ENCODE measurements at regions not wholly inside any gene's neighbourhood (a gene's known extent, or its start where the extent isn't known, plus 50 kb on each side); places are given as distances from the start of the nearest gene placed in this dataset.

DNA sequence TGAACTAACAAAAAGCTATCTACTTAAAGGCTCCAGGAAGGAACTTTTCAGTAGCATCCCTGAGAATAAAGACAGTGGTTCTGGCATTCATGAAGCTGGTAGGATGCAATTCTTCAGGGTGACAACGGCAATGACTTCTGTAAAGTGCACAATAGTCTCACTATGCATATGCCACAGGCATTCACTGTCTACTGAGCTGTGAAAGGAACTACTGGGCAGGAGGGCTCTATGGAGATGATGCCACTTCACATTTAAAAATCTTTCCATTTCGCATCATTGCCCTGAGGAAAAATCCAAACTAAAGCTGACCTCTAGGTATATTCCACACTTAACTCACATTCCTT lies 2020.6 kb upstream of the PCDH20 start:
- TF ChIP-seq ISL1 (CRISPR knock-in tag; IDR thresholded peaks at IDR 0.05): no peak
- no peak for TF ChIP-seq OSR1 (CRISPR knock-in tag; IDR thresholded peaks at IDR 0.05)
- TF ChIP-seq, protein P1, sequence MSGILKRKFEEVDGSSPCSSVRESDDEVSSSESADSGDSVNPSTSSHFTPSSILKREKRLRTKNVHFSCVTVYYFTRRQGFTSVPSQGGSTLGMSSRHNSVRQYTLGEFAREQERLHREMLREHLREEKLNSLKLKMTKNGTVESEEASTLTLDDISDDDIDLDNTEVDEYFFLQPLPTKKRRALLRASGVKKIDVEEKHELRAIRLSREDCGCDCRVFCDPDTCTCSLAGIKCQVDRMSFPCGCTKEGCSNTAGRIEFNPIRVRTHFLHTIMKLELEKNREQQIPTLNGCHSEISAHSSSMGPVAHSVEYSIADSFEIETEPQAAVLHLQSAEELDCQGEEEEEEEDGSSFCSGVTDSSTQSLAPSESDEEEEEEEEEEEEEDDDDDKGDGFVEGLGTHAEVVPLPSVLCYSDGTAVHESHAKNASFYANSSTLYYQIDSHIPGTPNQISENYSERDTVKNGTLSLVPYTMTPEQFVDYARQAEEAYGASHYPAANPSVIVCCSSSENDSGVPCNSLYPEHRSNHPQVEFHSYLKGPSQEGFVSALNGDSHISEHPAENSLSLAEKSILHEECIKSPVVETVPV (CRISPR knock-in tag; IDR thresholded peaks at IDR 0.05): no peak
- no peak for ATAC-seq

DNA sequence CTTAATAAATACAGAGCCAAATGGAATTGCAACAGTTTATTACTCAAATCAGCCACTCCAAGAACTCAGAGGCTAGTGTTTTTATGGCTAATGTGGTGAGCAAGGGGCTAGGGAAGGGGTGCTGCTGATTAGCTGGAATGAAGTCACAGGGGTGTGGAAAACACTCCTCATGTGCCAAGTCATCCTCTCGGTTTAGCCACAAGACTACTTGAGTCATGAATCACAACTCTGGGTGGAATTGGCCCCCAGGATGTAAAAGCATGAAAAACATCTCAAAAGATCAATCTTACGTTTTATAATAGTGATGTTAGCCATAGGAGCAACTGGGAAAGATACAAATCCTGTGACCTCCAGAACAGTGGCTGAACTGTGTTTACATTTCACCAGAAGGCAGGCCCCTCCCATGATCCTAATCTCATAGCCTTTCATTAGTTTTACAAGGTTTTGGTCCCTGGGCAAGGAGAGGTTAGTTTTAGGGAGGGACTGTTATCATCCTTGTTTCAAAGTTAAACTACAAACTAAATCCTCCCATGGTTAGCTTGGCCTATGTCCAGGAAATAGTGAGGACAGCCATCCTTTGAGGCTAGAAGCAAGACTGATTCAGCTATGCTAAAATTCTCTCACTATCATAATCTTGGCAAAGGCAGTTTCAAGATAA lies 2020.1 kb upstream of the PCDH20 start:
- no peak for TF ChIP-seq TCF4 (CRISPR knock-in tag; IDR thresholded peaks at IDR 0.05; ENCODE audit: borderline replicate concordance)
- TF ChIP-seq CSDC2 (CRISPR knock-in tag; IDR thresholded peaks at IDR 0.05): no peak
- TF ChIP-seq RARB (CRISPR knock-in tag; IDR thresholded peaks at IDR 0.05): no peak
- no peak for TF ChIP-seq ISL1 (CRISPR knock-in tag; IDR thresholded peaks at IDR 0.05)
- no peak for TF ChIP-seq ARNTL (CRISPR knock-in tag; IDR thresholded peaks at IDR 0.05; ENCODE audit: borderline replicate concordance, low read depth)
- TF ChIP-seq SNAI2 (CRISPR knock-in tag; IDR thresholded peaks at IDR 0.05): no peak
- TF ChIP-seq ZC3H10 (CRISPR knock-in tag; IDR thresholded peaks at IDR 0.05): no peak
- peak; percentile 25; the same call in 2 of the 3 replicates for ATAC-seq

DNA sequence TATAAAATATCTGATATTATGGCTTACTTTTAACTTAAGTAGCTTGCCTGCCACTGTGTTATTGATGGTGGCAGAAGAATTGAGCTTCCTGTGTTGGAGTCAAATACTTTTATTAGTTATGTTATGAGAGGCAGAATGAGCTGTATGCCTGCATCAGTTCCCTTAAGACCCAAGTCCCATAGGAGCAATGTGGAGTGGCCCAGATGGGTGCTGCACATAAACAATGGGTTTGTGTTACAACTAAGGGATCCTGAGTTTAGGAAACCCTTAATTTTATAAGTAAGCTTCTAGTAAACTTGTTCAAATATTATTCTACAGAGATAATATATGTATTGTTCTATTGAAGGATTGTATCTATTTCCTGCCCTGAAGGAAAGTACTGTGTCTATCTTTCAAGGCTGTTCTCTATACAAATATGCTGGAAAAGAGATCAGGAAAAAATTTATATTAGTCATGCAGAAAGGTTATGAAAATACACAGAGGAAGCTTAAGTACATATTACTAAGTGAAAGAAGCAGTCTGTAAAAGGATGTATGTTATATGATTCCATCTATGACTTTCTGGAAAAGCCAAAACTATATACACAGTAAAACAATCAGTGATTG lies 2018.0 kb upstream of the PCDH20 start:
- TF ChIP-seq OSR1 (CRISPR knock-in tag; IDR thresholded peaks at IDR 0.05): no peak
- TF ChIP-seq, protein P2, sequence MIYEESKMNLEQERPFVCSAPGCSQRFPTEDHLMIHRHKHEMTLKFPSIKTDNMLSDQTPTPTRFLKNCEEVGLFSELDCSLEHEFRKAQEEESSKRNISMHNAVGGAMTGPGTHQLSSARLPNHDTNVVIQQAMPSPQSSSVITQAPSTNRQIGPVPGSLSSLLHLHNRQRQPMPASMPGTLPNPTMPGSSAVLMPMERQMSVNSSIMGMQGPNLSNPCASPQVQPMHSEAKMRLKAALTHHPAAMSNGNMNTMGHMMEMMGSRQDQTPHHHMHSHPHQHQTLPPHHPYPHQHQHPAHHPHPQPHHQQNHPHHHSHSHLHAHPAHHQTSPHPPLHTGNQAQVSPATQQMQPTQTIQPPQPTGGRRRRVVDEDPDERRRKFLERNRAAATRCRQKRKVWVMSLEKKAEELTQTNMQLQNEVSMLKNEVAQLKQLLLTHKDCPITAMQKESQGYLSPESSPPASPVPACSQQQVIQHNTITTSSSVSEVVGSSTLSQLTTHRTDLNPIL (CRISPR knock-in tag; IDR thresholded peaks at IDR 0.05; ENCODE audit: low read depth): no peak
- no peak for TF ChIP-seq BACH2 (CRISPR knock-in tag; IDR thresholded peaks at IDR 0.05; ENCODE audit: borderline replicate concordance)
- no peak for TF ChIP-seq ZFP30 (CRISPR knock-in tag; IDR thresholded peaks at IDR 0.05)
- no peak for TF ChIP-seq ZFP3 (CRISPR knock-in tag; IDR thresholded peaks at IDR 0.05)
- no peak for TF ChIP-seq TOX (CRISPR knock-in tag; IDR thresholded peaks at IDR 0.05; ENCODE audit: borderline replicate concordance)
- no peak for ATAC-seq

DNA sequence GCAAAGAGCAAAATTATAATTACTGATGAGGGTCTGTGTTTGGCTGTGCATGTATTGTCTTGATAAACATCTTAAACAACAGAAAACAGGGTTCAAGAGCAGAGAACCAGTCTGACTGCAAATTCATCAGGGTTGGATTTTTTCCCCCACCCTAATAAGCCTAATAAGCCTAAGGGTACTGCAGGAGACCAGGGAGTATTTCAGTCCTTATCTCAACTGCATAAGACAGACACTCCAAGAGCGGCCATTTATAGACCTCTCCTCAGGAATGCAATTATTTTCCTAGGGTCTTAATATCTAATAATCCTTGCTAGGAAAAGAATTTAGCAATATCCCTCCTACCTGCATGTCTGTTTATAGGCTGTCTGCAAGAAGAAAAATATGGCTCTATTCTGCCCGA lies 2011.5 kb upstream of the PCDH20 start:
- ATAC-seq: no peak
- TF ChIP-seq OSR1 (CRISPR knock-in tag; IDR thresholded peaks at IDR 0.05) (no peak), ESRRG (CRISPR knock-in tag; IDR thresholded peaks at IDR 0.05) (no peak), RARB (CRISPR knock-in tag; IDR thresholded peaks at IDR 0.05) (no peak), ZNF565 (CRISPR knock-in tag; conservative IDR thresholded peaks at IDR 0.05; ENCODE audit: low read depth) (no peak), ARNTL (CRISPR knock-in tag; IDR thresholded peaks at IDR 0.05; ENCODE audit: borderline replicate concordance, low read depth) (no peak), TCF4 (CRISPR knock-in tag; IDR thresholded peaks at IDR 0.05; ENCODE audit: borderline replicate concordance) (no peak), ZC3H10 (CRISPR knock-in tag; IDR thresholded peaks at IDR 0.05) (no peak), PPARA (CRISPR knock-in tag; IDR thresholded peaks at IDR 0.05; ENCODE audit: borderline replicate concordance) (no peak), SNAI2 (CRISPR knock-in tag; IDR thresholded peaks at IDR 0.05) (no peak), BACH2 (CRISPR knock-in tag; IDR thresholded peaks at IDR 0.05; ENCODE audit: borderline replicate concordance) (no peak)
- TF ChIP-seq, protein P1 (CRISPR knock-in tag; IDR thresholded peaks at IDR 0.05): no peak
- TF ChIP-seq, protein P3, sequence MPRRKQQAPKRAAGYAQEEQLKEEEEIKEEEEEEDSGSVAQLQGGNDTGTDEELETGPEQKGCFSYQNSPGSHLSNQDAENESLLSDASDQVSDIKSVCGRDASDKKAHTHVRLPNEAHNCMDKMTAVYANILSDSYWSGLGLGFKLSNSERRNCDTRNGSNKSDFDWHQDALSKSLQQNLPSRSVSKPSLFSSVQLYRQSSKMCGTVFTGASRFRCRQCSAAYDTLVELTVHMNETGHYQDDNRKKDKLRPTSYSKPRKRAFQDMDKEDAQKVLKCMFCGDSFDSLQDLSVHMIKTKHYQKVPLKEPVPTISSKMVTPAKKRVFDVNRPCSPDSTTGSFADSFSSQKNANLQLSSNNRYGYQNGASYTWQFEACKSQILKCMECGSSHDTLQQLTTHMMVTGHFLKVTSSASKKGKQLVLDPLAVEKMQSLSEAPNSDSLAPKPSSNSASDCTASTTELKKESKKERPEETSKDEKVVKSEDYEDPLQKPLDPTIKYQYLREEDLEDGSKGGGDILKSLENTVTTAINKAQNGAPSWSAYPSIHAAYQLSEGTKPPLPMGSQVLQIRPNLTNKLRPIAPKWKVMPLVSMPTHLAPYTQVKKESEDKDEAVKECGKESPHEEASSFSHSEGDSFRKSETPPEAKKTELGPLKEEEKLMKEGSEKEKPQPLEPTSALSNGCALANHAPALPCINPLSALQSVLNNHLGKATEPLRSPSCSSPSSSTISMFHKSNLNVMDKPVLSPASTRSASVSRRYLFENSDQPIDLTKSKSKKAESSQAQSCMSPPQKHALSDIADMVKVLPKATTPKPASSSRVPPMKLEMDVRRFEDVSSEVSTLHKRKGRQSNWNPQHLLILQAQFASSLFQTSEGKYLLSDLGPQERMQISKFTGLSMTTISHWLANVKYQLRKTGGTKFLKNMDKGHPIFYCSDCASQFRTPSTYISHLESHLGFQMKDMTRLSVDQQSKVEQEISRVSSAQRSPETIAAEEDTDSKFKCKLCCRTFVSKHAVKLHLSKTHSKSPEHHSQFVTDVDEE (CRISPR knock-in tag; IDR thresholded peaks at IDR 0.05): no peak
- TF ChIP-seq, protein P4, sequence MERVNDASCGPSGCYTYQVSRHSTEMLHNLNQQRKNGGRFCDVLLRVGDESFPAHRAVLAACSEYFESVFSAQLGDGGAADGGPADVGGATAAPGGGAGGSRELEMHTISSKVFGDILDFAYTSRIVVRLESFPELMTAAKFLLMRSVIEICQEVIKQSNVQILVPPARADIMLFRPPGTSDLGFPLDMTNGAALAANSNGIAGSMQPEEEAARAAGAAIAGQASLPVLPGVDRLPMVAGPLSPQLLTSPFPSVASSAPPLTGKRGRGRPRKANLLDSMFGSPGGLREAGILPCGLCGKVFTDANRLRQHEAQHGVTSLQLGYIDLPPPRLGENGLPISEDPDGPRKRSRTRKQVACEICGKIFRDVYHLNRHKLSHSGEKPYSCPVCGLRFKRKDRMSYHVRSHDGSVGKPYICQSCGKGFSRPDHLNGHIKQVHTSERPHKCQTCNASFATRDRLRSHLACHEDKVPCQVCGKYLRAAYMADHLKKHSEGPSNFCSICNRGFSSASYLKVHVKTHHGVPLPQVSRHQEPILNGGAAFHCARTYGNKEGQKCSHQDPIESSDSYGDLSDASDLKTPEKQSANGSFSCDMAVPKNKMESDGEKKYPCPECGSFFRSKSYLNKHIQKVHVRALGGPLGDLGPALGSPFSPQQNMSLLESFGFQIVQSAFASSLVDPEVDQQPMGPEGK (CRISPR knock-in tag; IDR thresholded peaks at IDR 0.05; ENCODE audit: borderline replicate concordance): no peak
